Large intestine (tissue), 3 donors: ENCODE measurements at regions not wholly inside any gene's neighbourhood (a gene's known extent, or its start where the extent isn't known, plus 50 kb on each side); places are given as distances from the start of the nearest gene placed in this dataset.
A peak's percentile ranks its signal among the peaks of the same experiment; 100 is the strongest.

ENCODE experiments used
- DNase-seq, 2 donors: peaks; one replicate each; pipeline versions ENCODE4 v3.0.0 to v3.0.0-alpha.2; 2013
- H3K27ac ChIP-seq: one replicate; pipeline ENCODE4 v1.5.1; 2013; ENCODE audit warnings: low read length
- H3K27me3 ChIP-seq: 2 replicates; pipeline ENCODE4 v1.6.1; 2013; ENCODE audit warnings: low read length; ENCODE audit not compliant: control insufficient read depth, insufficient read depth
- H3K36me3 ChIP-seq: 2 replicates; pipeline ENCODE4 v1.6.1; 2013; ENCODE audit warnings: low read length; ENCODE audit not compliant: control insufficient read depth, insufficient read depth
- H3K4me1 ChIP-seq: one replicate; pipeline ENCODE4 v1.6.1; 2013; ENCODE audit warnings: low read length; ENCODE audit not compliant: control insufficient read depth, insufficient read depth
- H3K4me3 ChIP-seq: one replicate; pipeline ENCODE4 v1.5.1; 2013; ENCODE audit warnings: low read length
- H3K9me3 ChIP-seq: one replicate; pipeline ENCODE4 v1.6.1; 2013; ENCODE audit warnings: mild to moderate bottlenecking, low read depth, low read length, moderate library complexity; ENCODE audit not compliant: control insufficient read depth
- WGBS: methylation state at CpG from one replicate; pipeline ENCODE4 v1.1.5; 2013; ENCODE audit warnings: low lambda C conversion rate; ENCODE audit not compliant: insufficient coverage; 5-methylcytosine and 5-hydroxymethylcytosine counted together

DNA sequence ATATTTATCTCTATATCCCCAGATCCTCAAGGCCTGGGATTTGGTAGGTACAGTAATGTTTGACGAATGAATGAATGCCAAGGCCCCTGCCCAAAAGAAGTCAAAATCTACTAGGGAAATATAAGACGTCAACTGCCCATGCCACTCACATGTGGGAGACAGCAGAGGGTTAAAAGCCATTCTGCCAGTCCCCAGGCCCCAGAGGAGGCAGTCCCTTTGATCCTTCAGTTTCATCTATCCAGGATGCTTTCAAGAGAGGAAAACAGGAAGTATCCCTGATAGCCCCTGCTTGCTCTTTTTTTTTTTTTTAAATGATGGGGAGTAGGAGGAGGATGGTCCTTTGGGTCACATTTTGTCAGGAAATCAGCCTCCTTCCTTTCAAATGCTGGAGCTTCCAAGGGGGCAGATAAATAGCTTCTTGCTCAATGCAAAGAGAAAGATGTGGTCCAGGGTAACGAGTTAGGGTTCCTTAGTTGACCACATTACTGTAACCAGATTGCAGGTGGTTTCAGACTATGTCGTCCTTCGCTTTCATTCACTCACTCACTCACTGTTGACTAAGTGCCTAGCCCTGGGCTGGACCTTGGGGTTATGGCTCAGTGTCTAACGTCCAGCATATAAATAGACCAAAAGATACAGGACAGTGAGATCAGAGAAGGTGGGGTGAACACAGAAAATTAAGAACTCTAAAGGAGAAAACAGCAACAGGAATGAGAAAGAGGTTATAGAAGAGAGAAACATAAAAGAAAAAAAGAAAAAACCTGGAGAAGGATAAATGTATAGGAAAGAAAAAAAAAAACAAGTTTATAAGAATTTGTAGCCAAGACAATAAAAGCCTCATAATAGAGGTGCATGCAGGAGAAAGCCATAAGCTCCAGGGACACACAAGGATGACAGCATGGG is 64.6 kb upstream of the PIM1 start:
- peak overlapping the region; percentile 85 for H3K27ac ChIP-seq
- no peaks in the 10 kb centered on the region for H3K27me3 ChIP-seq
- no peak for DNase-seq
- H3K9me3 ChIP-seq = no peaks in the 10 kb centered on the region
- WGBS = 100% methylated on average over 1 of the region's 6 CpGs
- H3K4me3 ChIP-seq = no peak overlapping the region
- peaks cover 70% of the 10 kb centered on the region for H3K4me1 ChIP-seq
- no peaks in the 10 kb centered on the region for H3K36me3 ChIP-seq

DNA sequence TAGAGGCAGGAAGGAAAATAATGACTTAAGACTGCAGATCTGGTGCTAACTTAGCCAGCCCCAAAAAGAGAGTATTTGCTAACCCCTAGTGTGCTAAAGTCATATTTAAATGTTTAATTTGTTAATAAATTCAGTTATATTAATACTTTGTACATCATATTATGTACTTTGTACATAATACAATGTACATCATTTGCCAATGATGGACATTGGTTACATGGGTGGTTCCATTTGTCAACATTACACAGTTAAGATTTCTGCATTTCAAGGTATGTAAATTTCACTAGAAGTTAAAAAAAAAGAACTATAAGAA is 63.9 kb upstream of the PIM1 start:
- no peak for DNase-seq
- Histone ChIP-seq H3K4me1 (peaks cover 75% of the 10 kb centered on the region), H3K27ac (peak overlapping the region; percentile 85)

DNA sequence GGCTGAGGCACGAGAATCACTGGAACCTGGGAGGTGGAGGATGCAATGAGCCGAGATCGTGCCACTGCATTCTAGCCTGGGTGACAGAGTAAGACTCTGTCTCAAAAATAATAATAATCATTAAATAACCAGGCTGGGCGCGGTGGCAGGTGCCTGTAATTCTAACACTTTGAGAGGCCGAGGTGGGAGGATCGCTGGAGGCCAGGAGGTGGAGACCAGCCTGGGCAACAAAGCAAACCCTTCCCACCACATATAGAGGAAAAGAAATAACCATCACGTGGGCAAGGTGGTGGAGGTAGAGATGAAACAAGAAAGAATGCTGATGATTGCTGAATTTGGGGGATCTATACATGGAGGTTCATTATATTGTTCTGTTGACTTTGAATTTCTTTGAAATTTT is 63.4 kb upstream of the PIM1 start:
- no CpG with 5 or more reads among the region's 8 CpGs for whole genome bisulfite sequencing
- Histone ChIP-seq H3K4me3 (no peak overlapping the region), H3K27me3 (no peaks in the 10 kb centered on the region), H3K4me1 (peaks cover 74% of the 10 kb centered on the region), H3K27ac (peak overlapping the region; percentile 85), H3K36me3 (no peaks in the 10 kb centered on the region), H3K9me3 (no peaks in the 10 kb centered on the region)
- no peak for DNase-seq

More for the DNA sequence above, 63.9 kb upstream of the PIM1 start:
- Histone ChIP-seq H3K36me3 (no peaks in the 10 kb centered on the region), H3K27me3 (no peaks in the 10 kb centered on the region), H3K9me3 (no peaks in the 10 kb centered on the region), H3K4me3 (no peak overlapping the region)

DNA sequence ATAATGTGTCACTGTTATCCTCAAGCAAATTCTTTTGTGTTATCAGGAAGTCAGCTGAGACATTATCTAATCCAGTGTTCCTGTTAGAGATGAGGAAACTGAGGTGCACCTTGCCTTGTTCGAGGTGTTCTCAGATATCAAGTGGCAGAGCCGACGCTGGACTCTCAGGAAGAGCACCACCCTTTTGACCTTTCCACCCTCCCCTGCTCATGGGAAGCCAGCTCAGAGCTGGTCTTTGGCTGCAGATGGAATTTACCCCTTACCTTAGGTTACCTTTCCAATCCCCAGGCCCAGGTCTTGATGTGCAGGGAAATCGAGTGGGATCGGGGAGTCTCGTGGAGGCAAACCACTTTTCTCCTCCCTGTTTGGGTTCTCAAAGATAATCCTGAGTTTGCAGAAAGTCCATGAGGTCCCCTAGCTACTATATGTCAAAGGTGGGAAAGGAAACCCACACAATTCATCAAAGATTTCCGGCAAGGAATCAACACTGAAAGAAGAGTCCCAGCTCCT is 62.9 kb upstream of the PIM1 start:
- peak overlapping the region; percentile 85 for H3K27ac ChIP-seq
- H3K4me3 ChIP-seq = no peak overlapping the region
- no peaks in the 10 kb centered on the region for H3K36me3 ChIP-seq
- no peaks in the 10 kb centered on the region for H3K27me3 ChIP-seq
- peaks cover 70% of the 10 kb centered on the region for H3K4me1 ChIP-seq
- WGBS = 100% methylated on average over 1 of the region's 7 CpGs
- H3K9me3 ChIP-seq = no peaks in the 10 kb centered on the region
- peak; percentile 71 to 84 for DNase-seq

DNA sequence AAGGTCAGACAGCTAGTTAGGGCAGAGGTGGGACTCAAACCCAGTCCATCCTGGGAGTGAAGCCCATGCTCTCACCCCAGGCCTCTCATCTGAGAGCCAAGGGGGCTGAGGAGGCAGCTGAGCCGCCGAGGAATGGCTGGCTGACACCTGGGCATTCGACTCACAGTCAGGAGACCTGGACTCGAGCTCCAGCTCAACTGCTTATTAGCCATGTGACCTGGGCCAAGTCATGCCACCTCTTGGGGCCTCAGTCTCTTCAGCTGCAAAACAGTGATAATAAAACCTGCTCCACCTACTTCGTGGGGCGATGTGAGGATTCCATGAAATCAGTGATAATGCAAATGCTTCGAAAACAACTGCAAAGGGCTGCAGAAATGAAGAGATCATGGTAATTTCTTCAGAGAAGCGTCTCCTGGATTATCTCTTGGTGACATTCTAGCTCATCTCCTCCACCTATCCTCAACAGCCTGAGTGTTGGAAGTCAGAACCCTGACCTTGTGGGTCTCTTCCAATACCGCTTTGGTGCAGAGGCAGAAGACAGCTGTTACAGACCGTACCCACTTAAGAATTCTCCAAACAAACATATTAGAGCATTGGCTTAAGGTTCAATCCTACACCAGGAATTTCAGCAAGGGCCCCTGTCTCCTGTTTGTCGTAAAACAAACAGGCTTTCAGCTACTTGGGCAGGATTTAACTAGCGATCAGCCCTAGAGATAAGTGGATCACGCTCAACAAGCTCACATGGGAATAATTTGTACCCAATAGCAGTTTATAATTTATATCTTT is 60.0 kb upstream of the PIM1 start:
- Histone ChIP-seq H3K4me1 (peaks cover 48% of the 10 kb centered on the region), H3K9me3 (no peaks in the 10 kb centered on the region), H3K27ac (peak overlapping the region; percentile 89), H3K27me3 (no peaks in the 10 kb centered on the region), H3K36me3 (no peaks in the 10 kb centered on the region), H3K4me3 (no peak overlapping the region)
- DNase-seq = peak; percentile 90 to 92
- 0% methylated on average over 1 of the region's 13 CpGs for WGBS

DNA sequence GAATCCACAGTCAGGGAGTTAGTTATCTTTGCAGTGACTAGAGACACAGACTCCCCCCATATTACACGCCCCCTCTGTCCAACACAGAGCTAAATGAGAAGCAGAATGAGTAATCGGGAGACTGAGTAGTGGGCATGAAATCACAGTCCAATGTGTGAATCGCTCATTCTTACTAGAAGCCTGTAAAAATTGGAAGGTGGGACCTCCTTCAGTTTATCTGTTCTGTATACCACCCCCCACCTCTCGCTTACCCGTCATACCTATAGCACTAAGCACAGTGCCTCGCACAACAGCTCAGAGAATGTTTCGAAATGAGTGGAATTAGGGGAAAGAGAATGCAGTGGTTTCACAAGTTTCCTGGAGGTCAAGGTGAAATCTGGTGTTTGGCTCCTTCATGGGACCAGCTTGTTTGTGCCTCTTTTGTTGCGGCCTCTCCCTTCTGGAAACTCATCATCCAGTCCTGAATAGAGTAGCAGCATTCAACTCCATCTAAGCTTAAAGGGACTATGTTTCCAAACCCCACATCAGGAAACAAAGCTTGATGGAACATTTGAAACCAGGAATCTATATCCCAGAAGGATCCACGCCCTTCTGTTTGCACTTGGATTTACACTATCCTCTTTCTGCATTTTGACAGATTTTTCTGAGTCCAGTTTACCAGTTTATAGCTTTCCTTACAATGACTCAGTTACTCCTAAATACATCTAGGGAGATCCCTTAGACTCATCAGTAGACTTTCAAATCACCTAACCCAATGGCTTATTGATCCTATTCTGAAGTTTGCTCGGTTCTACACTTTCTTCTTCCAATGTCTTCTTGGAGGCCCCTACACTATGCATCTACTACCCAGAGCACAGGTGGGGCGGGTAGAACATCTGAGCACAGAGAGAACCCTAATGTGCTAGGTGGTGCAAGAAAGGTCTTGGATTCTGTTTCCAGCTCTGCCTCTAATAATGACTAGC is 59.2 kb upstream of the PIM1 start:
- Histone ChIP-seq H3K4me3 (no peak overlapping the region), H3K36me3 (no peaks in the 10 kb centered on the region), H3K27me3 (no peaks in the 10 kb centered on the region), H3K27ac (peak overlapping the region; percentile 89), H3K4me1 (peaks cover 39% of the 10 kb centered on the region), H3K9me3 (no peaks in the 10 kb centered on the region)
- WGBS = 79% methylated on average over 2 of the region's 11 CpGs
- peak in 1 of 2 donors; percentile 41 for DNase-seq

DNA sequence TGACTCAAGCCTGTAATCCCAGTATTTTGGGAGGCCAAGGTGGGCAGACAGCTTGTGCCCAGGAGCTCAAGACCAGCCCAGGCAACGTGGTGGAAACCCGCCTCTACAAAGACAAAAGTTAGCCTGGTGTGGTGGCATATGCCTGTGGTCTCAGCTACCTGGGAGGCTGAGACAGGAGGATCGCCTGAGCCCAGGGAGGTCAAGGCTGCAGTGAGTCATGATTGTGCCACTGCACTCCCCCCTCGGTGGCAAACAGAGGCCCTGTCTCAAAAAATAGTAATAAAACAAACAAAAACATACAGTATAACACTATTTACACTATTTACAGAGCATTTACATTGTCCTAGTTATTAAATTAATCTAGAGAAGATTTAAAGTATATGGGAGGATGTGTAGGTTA is 56.0 kb upstream of the PIM1 start:
- no peaks in the 10 kb centered on the region for H3K27me3 ChIP-seq
- WGBS = no CpG with 5 or more reads among the region's 4 CpGs
- no peak overlapping the region for H3K27ac ChIP-seq
- H3K4me1 ChIP-seq = peaks cover 23% of the 10 kb centered on the region
- DNase-seq = no peak
- H3K9me3 ChIP-seq = no peaks in the 10 kb centered on the region
- H3K36me3 ChIP-seq = no peaks in the 10 kb centered on the region
- no peak overlapping the region for H3K4me3 ChIP-seq

DNA sequence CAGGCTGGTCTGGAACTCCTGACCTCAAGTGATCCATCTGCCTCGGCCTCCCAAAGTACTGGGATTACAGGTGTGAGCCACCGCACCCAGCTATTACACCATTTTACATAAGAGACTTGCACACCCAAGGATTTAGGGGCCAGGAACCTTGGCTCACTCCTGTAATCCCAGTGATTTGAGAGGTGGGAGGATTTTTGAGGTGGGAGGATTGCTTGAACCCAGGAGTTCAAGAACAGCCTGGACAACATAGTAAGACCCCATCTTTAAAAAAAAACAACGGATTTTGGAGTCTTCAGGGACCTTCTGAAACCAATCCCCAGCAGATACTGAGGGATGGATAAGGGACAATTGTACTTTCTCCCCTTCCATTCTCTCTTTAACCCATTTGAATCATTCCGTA is 55.3 kb upstream of the PIM1 start:
- Histone ChIP-seq H3K4me1 (peaks cover 17% of the 10 kb centered on the region), H3K9me3 (no peaks in the 10 kb centered on the region), H3K36me3 (no peaks in the 10 kb centered on the region), H3K27ac (no peak overlapping the region), H3K27me3 (no peaks in the 10 kb centered on the region), H3K4me3 (no peak overlapping the region)
- WGBS = no CpG with 5 or more reads among the region's 4 CpGs
- DNase-seq = no peak

DNA sequence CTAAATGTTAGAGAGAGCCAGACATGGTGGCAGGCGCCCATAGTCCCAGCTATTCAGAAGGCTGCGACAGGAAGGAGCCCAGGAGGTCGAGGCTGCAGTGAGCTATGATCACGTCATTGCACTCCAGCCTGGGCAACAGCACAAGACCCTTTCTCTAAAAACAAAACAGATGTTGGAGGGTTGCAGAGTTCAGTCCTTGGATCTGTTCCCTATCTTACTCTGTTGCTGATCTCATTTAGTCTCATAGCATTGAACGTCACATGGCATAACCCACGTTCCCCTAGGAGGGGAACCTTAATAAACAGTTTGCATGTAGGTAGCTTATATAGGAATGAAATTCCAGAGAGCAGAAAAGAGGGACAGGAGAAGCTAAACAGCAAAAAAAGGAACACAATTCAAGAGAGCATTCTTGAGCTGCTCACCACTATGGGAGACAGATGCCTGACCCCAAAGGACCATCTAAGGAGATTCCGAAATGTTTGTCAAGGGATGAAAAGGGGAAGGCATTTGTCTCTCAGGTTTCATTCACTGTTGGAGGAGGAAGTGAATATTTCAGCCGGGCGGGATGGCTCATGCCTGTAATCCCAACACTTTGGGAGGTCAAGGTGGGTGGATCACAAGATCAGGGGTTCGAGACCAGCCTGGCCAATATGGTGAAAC is 54.6 kb upstream of the PIM1 start:
- no peaks in the 10 kb centered on the region for H3K27me3 ChIP-seq
- H3K9me3 ChIP-seq = no peaks in the 10 kb centered on the region
- no peak overlapping the region for H3K27ac ChIP-seq
- H3K36me3 ChIP-seq = no peaks in the 10 kb centered on the region
- DNase-seq = no peak
- WGBS = no CpG with 5 or more reads among the region's 10 CpGs
- peaks cover 9% of the 10 kb centered on the region for H3K4me1 ChIP-seq
- no peak overlapping the region for H3K4me3 ChIP-seq
